Vagina (tissue), 2 donors: ENCODE measurements at regions not wholly inside any gene's neighbourhood (a gene's known extent, or its start where the extent isn't known, plus 50 kb on each side); places are given as distances from the start of the nearest gene placed in this dataset.

Experiments
- DNase-seq, 2 donors: peaks; one replicate each; pipeline ENCODE4 v3.0.0-alpha.2; 2017; ENCODE audit errors: extremely low spot score in 2 of 2
- H3K27ac ChIP-seq: fragments of 200-600 bp; sonication (generic); one replicate; pipeline ENCODE4 v1.5.1; 2019
- H3K27me3 ChIP-seq: fragments of 200-600 bp; sonication (generic); one replicate; pipeline ENCODE4 v1.5.1; 2019
- H3K36me3 ChIP-seq, 2 donors: fragments of 200-600 bp; sonication (generic); one replicate each; pipeline ENCODE4 v1.5.1; 2017 to 2019
- H3K4me1 ChIP-seq: fragments of 200-600 bp; sonication (generic); one replicate; pipeline ENCODE4 v1.5.1; 2019
- H3K4me3 ChIP-seq, 2 donors: fragments of 200-600 bp; sonication (generic); 1 replicate in 1 of 2; 2 replicates in 1 of 2; pipeline ENCODE4 v1.5.1; 2016 to 2019
- H3K9me3 ChIP-seq: fragments of 200-600 bp; sonication (generic); one replicate; pipeline ENCODE4 v1.5.1; 2019
- CTCF ChIP-seq, 3 experiments: fragments of 450-650 bp in 2 of 3; fragments of 200-600 bp in 1 of 3; sonication (generic) in 1 of 3; IDR thresholded peaks; one replicate each; pipeline ENCODE4 v1.5.1; 2017 to 2019; ENCODE audit warnings: antibody characterized with exemption in 3 of 3, mild to moderate bottlenecking in 2 of 3, moderate library complexity in 2 of 3
- POLR2A ChIP-seq, 2 donors: fragments of 450-650 bp; IDR thresholded peaks; one replicate each; pipeline ENCODE4 v1.6.1; 2017; ENCODE audit warnings: antibody characterized with exemption in 2 of 2, mild to moderate bottlenecking in 2 of 2, moderate library complexity in 2 of 2
- POLR2AphosphoS5 ChIP-seq, 2 donors: sonication (generic); formaldehyde crosslinking; IDR thresholded peaks; one replicate each; pipeline ENCODE4 v1.9.0; 2017; ENCODE audit warnings: antibody characterized with exemption in 2 of 2, mild to moderate bottlenecking in 2 of 2, low read depth in 1 of 2; ENCODE audit not compliant: insufficient read depth in 1 of 2
- intact Hi-C: fragments of 100-400 bp; cut with DNase I; formaldehyde crosslinking; loops from one replicate; pipeline ENCODE4 v1.15.1; 2023

- TF ChIP-seq POLR2AphosphoS5 (IDR thresholded peaks at IDR 0.05; ENCODE audit: insufficient read depth in 1 of 2, low read depth in 1 of 2) (no peak), CTCF (IDR thresholded peaks at IDR 0.05) (no peak), POLR2A (IDR thresholded peaks at IDR 0.05) (no peak)
- Histone ChIP-seq H3K36me3 (no peaks in the 10 kb centered on the region), H3K27me3 (no peaks in the 10 kb centered on the region), H3K9me3 (no peaks in the 10 kb centered on the region), H3K27ac (no peak overlapping the region), H3K4me1 (no peaks in the 10 kb centered on the region), H3K4me3 (no peak overlapping the region)
- intact Hi-C loops, result no loop called here
- no peak for DNase-seq
Measured at GRCh38 chr4:96355414-96355813, 515.5 kb downstream of the PDHA2 start.

- Histone ChIP-seq H3K4me3 (no peak overlapping the region), H3K27ac (no peak overlapping the region), H3K27me3 (no peaks in the 10 kb centered on the region), H3K36me3 (no peaks in the 10 kb centered on the region), H3K9me3 (no peaks in the 10 kb centered on the region), H3K4me1 (no peaks in the 10 kb centered on the region)
- TF ChIP-seq POLR2AphosphoS5 (IDR thresholded peaks at IDR 0.05; ENCODE audit: insufficient read depth in 1 of 2, low read depth in 1 of 2), result no peak
- TF ChIP-seq POLR2A (IDR thresholded peaks at IDR 0.05), result no peak
- no peak for TF ChIP-seq CTCF (IDR thresholded peaks at IDR 0.05)
- intact Hi-C loops, result no loop called here
- no peak for DNase-seq
Measured at GRCh38 chr4:96356591-96357370, 516.9 kb downstream of the PDHA2 start.

- TF ChIP-seq POLR2A (IDR thresholded peaks at IDR 0.05) (no peak), POLR2AphosphoS5 (IDR thresholded peaks at IDR 0.05; ENCODE audit: insufficient read depth in 1 of 2, low read depth in 1 of 2) (no peak), CTCF (IDR thresholded peaks at IDR 0.05) (no peak)
- no peaks in the 10 kb centered on the region for H3K36me3 ChIP-seq
- no peaks in the 10 kb centered on the region for H3K9me3 ChIP-seq
- H3K4me3 ChIP-seq, result no peak overlapping the region
- no peaks in the 10 kb centered on the region for H3K4me1 ChIP-seq
- intact Hi-C loops, result no loop called here
- no peak for DNase-seq
- H3K27me3 ChIP-seq, result no peaks in the 10 kb centered on the region
- H3K27ac ChIP-seq, result no peak overlapping the region
Measured at GRCh38 chr4:96366632-96367031, 526.7 kb downstream of the PDHA2 start.

GRCh38 chr4:96375367-96375766, 535.5 kb downstream of the PDHA2 start:
- Histone ChIP-seq H3K27me3 (no peaks in the 10 kb centered on the region), H3K9me3 (no peaks in the 10 kb centered on the region), H3K27ac (no peak overlapping the region), H3K36me3 (no peaks in the 10 kb centered on the region), H3K4me3 (no peak overlapping the region), H3K4me1 (no peaks in the 10 kb centered on the region)
- TF ChIP-seq CTCF (IDR thresholded peaks at IDR 0.05) (no peak), POLR2A (IDR thresholded peaks at IDR 0.05) (no peak), POLR2AphosphoS5 (IDR thresholded peaks at IDR 0.05; ENCODE audit: insufficient read depth in 1 of 2, low read depth in 1 of 2) (no peak)
- no peak for DNase-seq
- intact Hi-C loops, result no loop called here

GRCh38 chr4:96379524-96379923, 539.6 kb downstream of the PDHA2 start:
- TF ChIP-seq CTCF (IDR thresholded peaks at IDR 0.05) (no peak), POLR2A (IDR thresholded peaks at IDR 0.05) (no peak), POLR2AphosphoS5 (IDR thresholded peaks at IDR 0.05; ENCODE audit: insufficient read depth in 1 of 2, low read depth in 1 of 2) (no peak)
- Histone ChIP-seq H3K27me3 (no peaks in the 10 kb centered on the region), H3K36me3 (no peaks in the 10 kb centered on the region), H3K4me1 (no peaks in the 10 kb centered on the region), H3K4me3 (no peak overlapping the region), H3K9me3 (no peaks in the 10 kb centered on the region), H3K27ac (no peak overlapping the region)
- DNase-seq, result no peak
- intact Hi-C loops, result no loop called here
